ENCODE measurements at regions not wholly inside any gene's neighbourhood (a gene's known extent, or its start where the extent isn't known, plus 50 kb on each side); places are given as distances from the start of the nearest gene placed in this dataset.

- Mint-ChIP-seq H3K36me3 (ENCODE audit: insufficient read depth in 2 of 2) (peaks cover 5% of the 10 kb centered on the region in 2 donors), H3K9me3 (peaks cover 4 to 7% of the 10 kb centered on the region in 2 donors), H3K4me3 (no peak overlapping the region), H3K4me1 (ENCODE audit: low read depth) (peaks cover 22% of the 10 kb centered on the region), H3K27me3 (ENCODE audit: low read depth) (peaks cover 14% of the 10 kb centered on the region), H3K27ac (no peak overlapping the region)
- no peak for DNase-seq
- ATAC-seq (replicated peaks in 1 of 2) = no peak
Observed at GRCh38 chr10:110446954-110447608, 50.6 kb upstream of the DUSP5 start.

DNA sequence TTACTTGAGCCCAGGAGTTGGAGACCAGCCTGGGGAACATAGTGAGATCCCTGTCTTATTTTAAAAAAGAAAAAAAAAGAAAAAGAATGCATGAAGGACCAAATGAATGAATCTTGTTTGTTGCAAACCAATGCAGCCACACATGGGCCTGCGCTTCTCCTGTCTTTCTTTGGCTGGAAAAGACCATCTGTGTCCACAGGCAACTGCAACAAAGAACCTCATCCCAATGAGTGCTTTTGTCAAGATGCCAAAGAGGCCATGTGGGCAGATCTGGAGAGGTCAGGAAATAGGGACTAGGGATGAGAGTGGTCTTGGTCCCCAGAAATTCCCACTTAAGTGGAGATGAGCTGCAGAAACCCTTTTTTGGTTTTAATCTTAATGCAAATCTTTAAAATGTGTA, 49.8 kb upstream of the DUSP5 start:
- H3K4me1 Mint-ChIP-seq (ENCODE audit: low read depth) = peaks cover 14% of the 10 kb centered on the region
- peaks cover 4 to 7% of the 10 kb centered on the region in 2 donors for H3K9me3 Mint-ChIP-seq
- peaks cover 5% of the 10 kb centered on the region in 2 donors for H3K36me3 Mint-ChIP-seq (ENCODE audit: insufficient read depth in 2 of 2)
- no peak overlapping the region for H3K4me3 Mint-ChIP-seq
- DNase-seq (no peak), ATAC-seq (replicated peaks in 1 of 2) (no peak)
- H3K27ac Mint-ChIP-seq = no peak overlapping the region
- peaks cover 14% of the 10 kb centered on the region for H3K27me3 Mint-ChIP-seq (ENCODE audit: low read depth)
